ENCODE measurements at regions not wholly inside any gene's neighbourhood (a gene's known extent, or its start where the extent isn't known, plus 50 kb on each side); places are given as distances from the start of the nearest gene placed in this dataset.

GRCh38 chr18:24799720-24800119, 339.3 kb downstream of the HRH4 start:
- Histone ChIP-seq H3K27ac (no peak overlapping the region), H3K27me3 (replicated peaks) (no peaks in the 10 kb centered on the region), H3K36me3 (replicated peaks) (no peaks in the 10 kb centered on the region), H3K4me3 (ENCODE audit: low read depth, low read length) (no peak overlapping the region)
- TF ChIP-seq, protein P1, sequence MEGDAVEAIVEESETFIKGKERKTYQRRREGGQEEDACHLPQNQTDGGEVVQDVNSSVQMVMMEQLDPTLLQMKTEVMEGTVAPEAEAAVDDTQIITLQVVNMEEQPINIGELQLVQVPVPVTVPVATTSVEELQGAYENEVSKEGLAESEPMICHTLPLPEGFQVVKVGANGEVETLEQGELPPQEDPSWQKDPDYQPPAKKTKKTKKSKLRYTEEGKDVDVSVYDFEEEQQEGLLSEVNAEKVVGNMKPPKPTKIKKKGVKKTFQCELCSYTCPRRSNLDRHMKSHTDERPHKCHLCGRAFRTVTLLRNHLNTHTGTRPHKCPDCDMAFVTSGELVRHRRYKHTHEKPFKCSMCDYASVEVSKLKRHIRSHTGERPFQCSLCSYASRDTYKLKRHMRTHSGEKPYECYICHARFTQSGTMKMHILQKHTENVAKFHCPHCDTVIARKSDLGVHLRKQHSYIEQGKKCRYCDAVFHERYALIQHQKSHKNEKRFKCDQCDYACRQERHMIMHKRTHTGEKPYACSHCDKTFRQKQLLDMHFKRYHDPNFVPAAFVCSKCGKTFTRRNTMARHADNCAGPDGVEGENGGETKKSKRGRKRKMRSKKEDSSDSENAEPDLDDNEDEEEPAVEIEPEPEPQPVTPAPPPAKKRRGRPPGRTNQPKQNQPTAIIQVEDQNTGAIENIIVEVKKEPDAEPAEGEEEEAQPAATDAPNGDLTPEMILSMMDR (IDR thresholded peaks at IDR 0.05; ENCODE audit: low read depth, low read length, missing control alignments): no peak
- no peak for DNase-seq
- in situ Hi-C loops (cut with HindIII; ENCODE audit: low pct_ligation_motif_present, low sequenced_read_pairs): no loop called here

DNA sequence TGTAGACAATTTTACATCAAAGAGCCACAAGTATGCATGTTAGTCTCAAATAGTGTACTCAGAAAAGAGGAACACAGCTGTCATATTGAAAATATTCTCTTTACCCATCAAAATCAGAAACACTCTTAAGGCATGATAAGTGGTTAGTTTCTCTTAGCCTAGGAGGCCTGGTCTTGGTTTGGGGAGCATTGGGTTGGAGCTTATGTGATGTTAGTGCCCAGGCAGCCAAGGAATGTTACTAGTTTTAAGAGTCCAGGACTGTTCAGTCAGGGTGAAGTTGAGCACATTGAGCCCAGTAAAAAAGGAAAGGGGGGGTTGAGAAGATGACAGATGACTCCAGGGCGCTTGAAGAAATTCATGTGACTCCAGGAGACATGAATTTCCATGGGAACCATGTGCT, 340.6 kb downstream of the HRH4 start:
- TF ChIP-seq, protein P1 (IDR thresholded peaks at IDR 0.05; ENCODE audit: low read depth, low read length, missing control alignments): no peak
- Histone ChIP-seq H3K36me3 (replicated peaks) (no peaks in the 10 kb centered on the region), H3K27me3 (replicated peaks) (no peaks in the 10 kb centered on the region), H3K4me3 (ENCODE audit: low read depth, low read length) (no peak overlapping the region), H3K27ac (no peak overlapping the region)
- in situ Hi-C loops (cut with HindIII; ENCODE audit: low pct_ligation_motif_present, low sequenced_read_pairs): no loop called here
- no peak for DNase-seq

- TF ChIP-seq, protein P1 (IDR thresholded peaks at IDR 0.05; ENCODE audit: low read depth, low read length, missing control alignments): no peak
- Histone ChIP-seq H3K4me3 (ENCODE audit: low read depth, low read length) (no peak overlapping the region), H3K27me3 (replicated peaks) (no peaks in the 10 kb centered on the region), H3K36me3 (replicated peaks) (no peaks in the 10 kb centered on the region), H3K27ac (no peak overlapping the region)
- in situ Hi-C loops (cut with HindIII; ENCODE audit: low pct_ligation_motif_present, low sequenced_read_pairs): no loop called here
- DNase-seq: no peak
These were observed 342.0 kb downstream of the HRH4 start for GRCh38 chr18:24802456-24802855.

GRCh38 chr18:24805156-24805555, 344.7 kb downstream of the HRH4 start:
- H3K36me3 ChIP-seq (replicated peaks): no peaks in the 10 kb centered on the region
- no peak overlapping the region for H3K4me3 ChIP-seq (ENCODE audit: low read depth, low read length)
- in situ Hi-C loops (cut with HindIII; ENCODE audit: low pct_ligation_motif_present, low sequenced_read_pairs): no loop called here
- no peak for DNase-seq
- TF ChIP-seq, protein P1 (IDR thresholded peaks at IDR 0.05; ENCODE audit: low read depth, low read length, missing control alignments): no peak
- no peaks in the 10 kb centered on the region for H3K27me3 ChIP-seq (replicated peaks)
- no peak overlapping the region for H3K27ac ChIP-seq

- TF ChIP-seq, protein P1 (IDR thresholded peaks at IDR 0.05; ENCODE audit: low read depth, low read length, missing control alignments): no peak
These were observed 348.9 kb downstream of the HRH4 start for GRCh38 chr18:24809173-24809950.

More at GRCh38 chr18:24809173-24809950, 348.9 kb downstream of the HRH4 start:
- in situ Hi-C loops (cut with HindIII; ENCODE audit: low pct_ligation_motif_present, low sequenced_read_pairs): no loop called here
- no peaks in the 10 kb centered on the region for H3K36me3 ChIP-seq (replicated peaks)
- no peak overlapping the region for H3K27ac ChIP-seq
- H3K4me3 ChIP-seq (ENCODE audit: low read depth, low read length): no peak overlapping the region
- H3K27me3 ChIP-seq (replicated peaks): no peaks in the 10 kb centered on the region
- DNase-seq: no peak

Measured in brain microvascular endothelial cell (primary cell).